Smooth muscle cell (in vitro differentiated cells): ENCODE measurements at regions not wholly inside any gene's neighbourhood (a gene's known extent, or its start where the extent isn't known, plus 50 kb on each side); places are given as distances from the start of the nearest gene placed in this dataset.

Experiments used
- DNase-seq: peaks from one replicate; lab custom pipeline; 2025; ENCODE audit not compliant: unreplicated experiment; lab: John Stamatoyannopoulos, UW
- H2AFZ ChIP-seq: fragments of 200-600 bp; sonication (generic); 2 replicates; pipeline ENCODE4 v1.6.0; 2016; ENCODE audit warnings: antibody characterized with exemption, low read depth, mild to moderate bottlenecking
- H3F3A ChIP-seq: fragments of 200-600 bp; sonication (generic); 2 replicates; pipeline ENCODE4 v1.6.0; 2017; ENCODE audit warnings: antibody characterized with exemption, low read depth
- H3K27ac ChIP-seq: fragments of 200-600 bp; sonication (generic); 2 replicates; pipeline ENCODE4 v1.5.1; 2016; ENCODE audit warnings: low read depth, mild to moderate bottlenecking
- H3K27me3 ChIP-seq: fragments of 200-600 bp; sonication (generic); 2 replicates; pipeline ENCODE4 v1.6.1; 2016; ENCODE audit warnings: low read depth, mild to moderate bottlenecking
- H3K36me3 ChIP-seq: fragments of 200-600 bp; sonication (generic); 2 replicates; pipeline ENCODE4 v1.5.1; 2016; ENCODE audit warnings: low read depth
- H3K4me1 ChIP-seq: fragments of 200-600 bp; sonication (generic); 2 replicates; pipeline ENCODE4 v1.5.1; 2016; ENCODE audit warnings: low read depth
- H3K4me2 ChIP-seq: fragments of 200-600 bp; sonication (generic); 2 replicates; pipeline ENCODE4 v1.6.0; 2016; ENCODE audit warnings: mild to moderate bottlenecking
- H3K4me3 ChIP-seq: fragments of 200-600 bp; sonication (generic); 2 replicates; pipeline ENCODE4 v1.5.1; 2016; ENCODE audit warnings: mild to moderate bottlenecking
- H3K79me2 ChIP-seq: fragments of 200-600 bp; sonication (generic); 2 replicates; pipeline ENCODE4 v1.6.0; 2016; ENCODE audit warnings: low read depth, mild to moderate bottlenecking
- H3K9ac ChIP-seq: fragments of 200-600 bp; sonication (generic); 2 replicates; pipeline ENCODE4 v1.6.0; 2016; ENCODE audit warnings: low read depth
- H3K9me3 ChIP-seq: fragments of 200-600 bp; sonication (generic); replicated peaks from 2 replicates; pipeline ENCODE4 v1.5.1; 2016; ENCODE audit warnings: low read depth
- H4K20me1 ChIP-seq: fragments of 200-600 bp; sonication (generic); 2 replicates; pipeline ENCODE4 v1.6.0; 2016; ENCODE audit warnings: low read depth
- WGBS: methylation state at CpG from one replicate; pipeline ENCODE4 v1.1.7; 2016; ENCODE audit warnings: low lambda C conversion rate; 5-methylcytosine and 5-hydroxymethylcytosine counted together
- TF ChIP-seq, protein P1 (sequence below): fragments of 200-600 bp; sonication (generic); IDR thresholded peaks from 2 replicates; pipeline ENCODE4 v1.5.1; 2017; ENCODE audit warnings: borderline replicate concordance, mild to moderate bottlenecking, antibody characterized with exemption; ENCODE audit not compliant: insufficient read depth, poor library complexity, severe bottlenecking

DNA sequence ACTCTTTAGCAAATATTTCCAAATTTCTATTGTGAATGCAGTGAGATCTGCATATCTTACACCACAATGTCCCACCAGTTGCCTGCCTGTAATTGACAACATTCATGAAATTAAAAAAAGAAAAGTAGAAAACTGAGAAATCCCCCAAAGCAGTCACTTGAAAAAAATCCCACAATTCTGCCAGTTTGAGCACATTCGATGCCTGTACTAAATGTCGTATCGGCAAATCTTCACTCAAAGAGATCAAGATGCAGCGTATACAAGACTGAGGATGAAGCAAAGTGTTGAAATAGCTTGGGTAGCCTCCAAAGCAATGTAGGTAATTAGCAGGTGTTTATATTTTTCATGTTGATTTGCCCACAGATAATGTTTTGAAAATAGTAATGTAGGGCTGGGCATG is 186.7 kb upstream of the ZEB2 start:
- over 99% methylated on average over 4 of the region's 4 CpGs for WGBS
- H2AFZ ChIP-seq, result no peak overlapping the region
- no peak for DNase-seq
- TF ChIP-seq, protein P1, sequence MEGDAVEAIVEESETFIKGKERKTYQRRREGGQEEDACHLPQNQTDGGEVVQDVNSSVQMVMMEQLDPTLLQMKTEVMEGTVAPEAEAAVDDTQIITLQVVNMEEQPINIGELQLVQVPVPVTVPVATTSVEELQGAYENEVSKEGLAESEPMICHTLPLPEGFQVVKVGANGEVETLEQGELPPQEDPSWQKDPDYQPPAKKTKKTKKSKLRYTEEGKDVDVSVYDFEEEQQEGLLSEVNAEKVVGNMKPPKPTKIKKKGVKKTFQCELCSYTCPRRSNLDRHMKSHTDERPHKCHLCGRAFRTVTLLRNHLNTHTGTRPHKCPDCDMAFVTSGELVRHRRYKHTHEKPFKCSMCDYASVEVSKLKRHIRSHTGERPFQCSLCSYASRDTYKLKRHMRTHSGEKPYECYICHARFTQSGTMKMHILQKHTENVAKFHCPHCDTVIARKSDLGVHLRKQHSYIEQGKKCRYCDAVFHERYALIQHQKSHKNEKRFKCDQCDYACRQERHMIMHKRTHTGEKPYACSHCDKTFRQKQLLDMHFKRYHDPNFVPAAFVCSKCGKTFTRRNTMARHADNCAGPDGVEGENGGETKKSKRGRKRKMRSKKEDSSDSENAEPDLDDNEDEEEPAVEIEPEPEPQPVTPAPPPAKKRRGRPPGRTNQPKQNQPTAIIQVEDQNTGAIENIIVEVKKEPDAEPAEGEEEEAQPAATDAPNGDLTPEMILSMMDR, result no peak
- no peak overlapping the region for H3K4me3 ChIP-seq
- no peaks in the 10 kb centered on the region for H3K4me1 ChIP-seq
- no peaks in the 10 kb centered on the region for H3K9me3 ChIP-seq
- no peaks in the 10 kb centered on the region for H3K36me3 ChIP-seq
- H3K27me3 ChIP-seq, result no peaks in the 10 kb centered on the region
- H3K79me2 ChIP-seq, result no peaks in the 10 kb centered on the region
- no peaks in the 10 kb centered on the region for H3F3A ChIP-seq
- H3K4me2 ChIP-seq, result no peak overlapping the region
- no peak overlapping the region for H3K27ac ChIP-seq
- H3K9ac ChIP-seq, result no peak overlapping the region
- H4K20me1 ChIP-seq, result no peaks in the 10 kb centered on the region

DNA sequence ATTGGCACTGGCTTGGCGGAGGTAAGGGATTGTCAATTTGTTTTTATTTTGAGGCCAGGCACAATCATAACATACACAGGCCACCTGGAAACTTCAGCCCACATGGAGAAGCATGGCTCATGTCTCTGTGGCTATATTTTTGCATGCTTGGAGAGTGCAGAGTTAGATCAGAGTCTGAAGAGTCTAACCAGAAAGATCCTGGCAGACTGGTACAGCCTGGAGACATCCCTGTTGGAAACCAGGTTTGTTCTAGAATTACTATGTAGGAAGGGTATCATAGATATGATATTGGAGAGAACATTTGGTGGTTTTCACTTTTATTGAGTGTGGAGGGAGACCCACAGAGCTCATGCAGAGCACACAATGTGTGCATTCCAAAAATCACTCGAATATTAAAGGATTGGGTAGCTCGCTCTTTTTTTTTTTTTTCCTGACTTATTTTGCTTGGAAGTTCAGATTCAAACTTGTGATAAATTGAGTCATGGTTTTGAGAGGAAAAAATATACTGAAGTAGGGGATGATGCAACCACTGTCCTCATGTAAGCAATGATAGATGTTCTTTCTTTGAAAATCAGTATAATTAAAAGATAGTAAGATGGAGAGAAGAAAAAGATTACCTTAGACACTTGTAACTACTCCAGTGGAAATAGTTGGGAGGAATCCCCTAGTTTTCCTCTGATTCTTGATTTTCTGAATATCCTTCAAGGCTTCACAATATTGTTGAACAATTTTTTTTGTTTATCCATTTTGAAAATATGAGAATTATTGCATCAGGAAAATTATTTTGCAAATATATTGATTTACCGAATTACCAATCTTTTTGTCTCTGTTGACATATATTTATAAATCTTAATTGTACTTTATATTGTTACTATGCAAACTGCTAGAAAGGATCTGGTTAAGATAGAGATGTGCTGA is 185.7 kb upstream of the ZEB2 start:
- DNase-seq, result no peak
- H3K4me1 ChIP-seq, result no peaks in the 10 kb centered on the region
- H3K27ac ChIP-seq, result no peak overlapping the region
- H3K79me2 ChIP-seq, result no peaks in the 10 kb centered on the region
- no peaks in the 10 kb centered on the region for H3K27me3 ChIP-seq
- no peaks in the 10 kb centered on the region for H3F3A ChIP-seq
- H4K20me1 ChIP-seq, result no peaks in the 10 kb centered on the region
- H3K9me3 ChIP-seq, result no peaks in the 10 kb centered on the region
- WGBS, result 86% methylated on average over 4 of the region's 4 CpGs
- H3K4me3 ChIP-seq, result no peak overlapping the region
- H3K36me3 ChIP-seq, result no peaks in the 10 kb centered on the region
- H3K4me2 ChIP-seq, result no peak overlapping the region
- no peak overlapping the region for H2AFZ ChIP-seq
- TF ChIP-seq, protein P1, result no peak
- no peak overlapping the region for H3K9ac ChIP-seq

DNA sequence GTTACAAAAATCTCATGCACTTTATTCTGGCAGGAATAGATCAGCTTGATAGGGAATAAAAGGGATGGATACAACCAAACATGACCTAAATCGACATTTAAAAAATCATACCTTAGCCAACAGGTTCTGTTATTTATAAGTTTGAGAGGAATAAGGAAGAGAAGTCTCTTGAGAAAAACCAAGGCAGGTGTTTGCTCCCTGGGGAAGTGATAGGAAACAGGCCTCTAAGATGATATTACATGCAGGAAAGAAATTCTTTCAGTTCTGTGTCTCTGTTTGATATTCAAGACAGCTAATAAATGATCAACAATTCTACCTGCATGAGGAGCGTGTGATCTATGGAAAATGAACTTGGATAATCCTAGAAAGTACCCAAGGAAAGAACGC is 184.8 kb upstream of the ZEB2 start:
- Histone ChIP-seq H4K20me1 (no peaks in the 10 kb centered on the region), H3K4me3 (no peak overlapping the region), H3K9ac (no peak overlapping the region), H3K9me3 (no peaks in the 10 kb centered on the region), H3K79me2 (no peaks in the 10 kb centered on the region), H2AFZ (no peak overlapping the region), H3F3A (no peaks in the 10 kb centered on the region), H3K27me3 (no peaks in the 10 kb centered on the region), H3K4me2 (no peak overlapping the region), H3K36me3 (no peaks in the 10 kb centered on the region), H3K4me1 (no peaks in the 10 kb centered on the region), H3K27ac (no peak overlapping the region)
- TF ChIP-seq, protein P1, result no peak
- 99% methylated on average over 3 of the region's 3 CpGs for WGBS
- DNase-seq, result no peak
